ENCODE measurements at regions not wholly inside any gene's neighbourhood (a gene's known extent, or its start where the extent isn't known, plus 50 kb on each side); places are given as distances from the start of the nearest gene placed in this dataset.

DNA sequence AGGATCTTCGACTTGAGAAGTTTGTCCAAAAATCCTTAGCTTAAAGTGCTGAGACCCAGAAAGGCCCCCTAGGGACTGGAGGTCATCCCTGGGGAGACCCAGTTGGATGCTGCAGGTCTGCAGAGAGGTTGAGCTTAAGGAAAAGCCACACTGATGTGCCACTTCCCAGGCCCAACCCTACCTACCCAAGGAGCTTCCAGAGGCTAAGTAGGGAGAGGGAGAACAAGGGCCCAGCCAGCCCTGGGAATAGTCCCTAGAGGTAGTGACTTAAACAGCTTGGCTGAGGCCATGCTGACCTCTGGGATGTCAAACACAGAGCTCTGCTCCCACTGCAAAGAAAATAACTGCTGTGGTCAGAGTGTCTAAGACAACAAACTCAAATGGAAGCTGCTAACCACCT, 693.7 kb downstream of the MATN1 start:
- H3K9me3 ChIP-seq (ENCODE audit: control insufficient read depth in 2 of 2, insufficient read depth in 1 of 2, low read depth in 1 of 2, low read length in 1 of 2), result peaks cover 0 to 2% of the 10 kb centered on the region in 2 donors
- H3K36me3 ChIP-seq (ENCODE audit: control insufficient read depth in 2 of 2, insufficient read depth in 2 of 2, low read length in 1 of 2), result no peaks in the 10 kb centered on the region
- 44 to 48% methylated on average over 1 of the region's 1 CpG for WGBS, 2 donors
- H3K27me3 ChIP-seq (ENCODE audit: control insufficient read depth in 1 of 2, insufficient read depth in 2 of 2, low read length in 2 of 2), result no peaks in the 10 kb centered on the region
- H3K4me1 ChIP-seq (ENCODE audit: control insufficient read depth in 2 of 2, insufficient read depth in 2 of 2, low read length in 1 of 2), result peaks cover 0 to 2% of the 10 kb centered on the region in 2 donors
- no peak overlapping the region for H3K27ac ChIP-seq (ENCODE audit: low read depth in 2 of 2, low read length in 1 of 2)
- H3K4me3 ChIP-seq (ENCODE audit: low read depth in 1 of 2, low read length in 2 of 2), result no peak overlapping the region

DNA sequence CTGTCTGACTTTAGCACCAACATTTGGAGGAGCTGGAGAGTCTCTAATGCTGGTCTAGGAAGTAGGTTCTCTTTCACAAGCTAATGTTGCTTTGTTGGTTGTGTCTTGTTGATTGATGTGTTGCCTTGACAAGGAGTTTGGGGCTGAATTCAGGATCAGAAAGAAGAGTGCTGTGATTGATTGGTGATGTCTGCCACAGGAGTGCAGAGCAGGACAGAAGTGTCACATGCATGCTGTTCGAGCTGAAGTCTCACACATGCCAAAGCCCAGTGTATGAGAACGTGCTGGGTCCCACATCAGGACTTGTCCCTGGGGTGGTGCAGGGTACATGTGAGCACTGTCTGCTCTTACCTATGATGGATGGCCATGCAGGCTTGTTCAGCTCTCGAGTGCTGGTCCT, 694.4 kb downstream of the MATN1 start:
- H3K27ac ChIP-seq (ENCODE audit: low read depth in 2 of 2, low read length in 1 of 2), result no peak overlapping the region
- H3K36me3 ChIP-seq (ENCODE audit: control insufficient read depth in 2 of 2, insufficient read depth in 2 of 2, low read length in 1 of 2), result no peaks in the 10 kb centered on the region
- no peaks in the 10 kb centered on the region for H3K4me1 ChIP-seq (ENCODE audit: control insufficient read depth in 2 of 2, insufficient read depth in 2 of 2, low read length in 1 of 2)
- no peaks in the 10 kb centered on the region for H3K27me3 ChIP-seq (ENCODE audit: control insufficient read depth in 1 of 2, insufficient read depth in 2 of 2, low read length in 2 of 2)
- WGBS, 2 donors, result 40 to 42% methylated on average over 3 of the region's 3 CpGs
- peaks cover 0 to 2% of the 10 kb centered on the region in 2 donors for H3K9me3 ChIP-seq (ENCODE audit: control insufficient read depth in 2 of 2, insufficient read depth in 1 of 2, low read depth in 1 of 2, low read length in 1 of 2)
- H3K4me3 ChIP-seq (ENCODE audit: low read depth in 1 of 2, low read length in 2 of 2), result no peak overlapping the region

GRCh38 chr1:30028283-30028682, 695.1 kb downstream of the MATN1 start:
- Histone ChIP-seq H3K4me1 (ENCODE audit: control insufficient read depth in 2 of 2, insufficient read depth in 2 of 2, low read length in 1 of 2) (no peaks in the 10 kb centered on the region), H3K36me3 (ENCODE audit: control insufficient read depth in 2 of 2, insufficient read depth in 2 of 2, low read length in 1 of 2) (no peaks in the 10 kb centered on the region), H3K27ac (ENCODE audit: low read depth in 2 of 2, low read length in 1 of 2) (no peak overlapping the region), H3K4me3 (ENCODE audit: low read depth in 1 of 2, low read length in 2 of 2) (no peak overlapping the region), H3K9me3 (ENCODE audit: control insufficient read depth in 2 of 2, insufficient read depth in 1 of 2, low read depth in 1 of 2, low read length in 1 of 2) (peaks cover 0 to 2% of the 10 kb centered on the region in 2 donors), H3K27me3 (ENCODE audit: control insufficient read depth in 1 of 2, insufficient read depth in 2 of 2, low read length in 2 of 2) (no peaks in the 10 kb centered on the region)
- WGBS, 2 donors, result 77 to 83% methylated on average over 2 of the region's 2 CpGs

GRCh38 chr1:30027247-30027646, 696.1 kb downstream of the MATN1 start:
- Histone ChIP-seq H3K4me1 (ENCODE audit: control insufficient read depth in 2 of 2, insufficient read depth in 2 of 2, low read length in 1 of 2) (no peaks in the 10 kb centered on the region), H3K27ac (ENCODE audit: low read depth in 2 of 2, low read length in 1 of 2) (no peak overlapping the region), H3K27me3 (ENCODE audit: control insufficient read depth in 1 of 2, insufficient read depth in 2 of 2, low read length in 2 of 2) (no peaks in the 10 kb centered on the region), H3K4me3 (ENCODE audit: low read depth in 1 of 2, low read length in 2 of 2) (no peak overlapping the region), H3K9me3 (ENCODE audit: control insufficient read depth in 2 of 2, insufficient read depth in 1 of 2, low read depth in 1 of 2, low read length in 1 of 2) (peaks cover 0 to 1% of the 10 kb centered on the region in 2 donors), H3K36me3 (ENCODE audit: control insufficient read depth in 2 of 2, insufficient read depth in 2 of 2, low read length in 1 of 2) (no peaks in the 10 kb centered on the region)
- 78 to 81% methylated on average over 2 of the region's 2 CpGs for WGBS, 2 donors

DNA sequence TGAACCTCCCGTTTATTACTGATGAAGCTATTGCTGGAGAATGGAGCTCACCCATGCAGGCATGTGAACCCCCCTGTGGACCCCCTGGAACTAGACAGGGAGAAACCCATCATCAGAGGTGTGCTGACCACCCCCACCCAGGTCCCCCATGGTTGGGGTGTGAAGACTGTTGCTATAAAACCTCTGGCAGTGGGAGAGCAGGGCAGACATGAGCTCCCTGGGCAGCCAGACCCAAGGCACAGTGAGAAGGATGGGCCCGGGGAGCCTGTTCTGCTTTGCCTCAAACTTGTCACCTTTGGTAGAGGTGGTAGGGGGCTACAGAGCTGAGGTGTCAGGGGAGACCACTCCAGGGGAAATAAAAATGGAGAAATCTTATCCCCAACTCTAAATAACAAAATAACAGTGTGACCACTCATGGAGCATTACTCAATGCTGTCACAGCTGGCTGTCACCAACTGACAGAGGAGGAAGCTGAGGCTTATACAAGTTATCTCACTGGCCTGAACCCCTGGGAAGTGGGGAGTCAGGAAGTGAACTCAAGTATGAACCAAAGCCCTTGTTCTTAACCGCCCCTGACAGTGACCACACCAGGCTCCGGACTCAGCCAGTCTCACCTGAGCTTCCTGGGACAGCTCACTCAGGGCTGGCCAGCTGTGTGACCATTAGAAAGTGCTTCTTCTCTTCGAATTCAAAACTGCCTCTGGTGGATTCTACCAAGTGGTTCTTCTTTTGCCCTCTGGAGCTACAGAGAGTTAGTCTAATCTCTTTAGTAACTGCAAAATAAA, 698.8 kb downstream of the MATN1 start:
- H3K27me3 ChIP-seq (ENCODE audit: control insufficient read depth in 1 of 2, insufficient read depth in 2 of 2, low read length in 2 of 2), result no peaks in the 10 kb centered on the region
- H3K27ac ChIP-seq (ENCODE audit: low read depth in 2 of 2, low read length in 1 of 2), result no peak overlapping the region
- H3K4me3 ChIP-seq (ENCODE audit: low read depth in 1 of 2, low read length in 2 of 2), result no peak overlapping the region
- 70 to 71% methylated on average over 5 of the region's 5 CpGs for WGBS, 2 donors
- no peaks in the 10 kb centered on the region for H3K4me1 ChIP-seq (ENCODE audit: control insufficient read depth in 2 of 2, insufficient read depth in 2 of 2, low read length in 1 of 2)
- no peaks in the 10 kb centered on the region for H3K36me3 ChIP-seq (ENCODE audit: control insufficient read depth in 2 of 2, insufficient read depth in 2 of 2, low read length in 1 of 2)
- no peaks in the 10 kb centered on the region for H3K9me3 ChIP-seq (ENCODE audit: control insufficient read depth in 2 of 2, insufficient read depth in 1 of 2, low read depth in 1 of 2, low read length in 1 of 2)

GRCh38 chr1:30023339-30024022, 699.9 kb downstream of the MATN1 start:
- 78 to 93% methylated on average over 2 of the region's 2 CpGs for WGBS, 2 donors

GRCh38 chr1:30014031-30014430, 709.4 kb downstream of the MATN1 start:
- Histone ChIP-seq H3K27me3 (ENCODE audit: control insufficient read depth in 1 of 2, insufficient read depth in 2 of 2, low read length in 2 of 2) (peaks cover 0 to 2% of the 10 kb centered on the region in 2 donors), H3K4me1 (ENCODE audit: control insufficient read depth in 2 of 2, insufficient read depth in 2 of 2, low read length in 1 of 2) (no peaks in the 10 kb centered on the region), H3K4me3 (ENCODE audit: low read depth in 1 of 2, low read length in 2 of 2) (no peak overlapping the region), H3K27ac (ENCODE audit: low read depth in 2 of 2, low read length in 1 of 2) (no peak overlapping the region), H3K36me3 (ENCODE audit: control insufficient read depth in 2 of 2, insufficient read depth in 2 of 2, low read length in 1 of 2) (no peaks in the 10 kb centered on the region), H3K9me3 (ENCODE audit: control insufficient read depth in 2 of 2, insufficient read depth in 1 of 2, low read depth in 1 of 2, low read length in 1 of 2) (peaks cover 0 to 3% of the 10 kb centered on the region in 2 donors)
- WGBS, 2 donors, result 56 to 60% methylated on average over 2 of the region's 2 CpGs

More at GRCh38 chr1:30023339-30024022, 699.9 kb downstream of the MATN1 start:
- H3K4me3 ChIP-seq (ENCODE audit: low read depth in 1 of 2, low read length in 2 of 2), result no peak overlapping the region
- H3K4me1 ChIP-seq (ENCODE audit: control insufficient read depth in 2 of 2, insufficient read depth in 2 of 2, low read length in 1 of 2), result no peaks in the 10 kb centered on the region
- no peaks in the 10 kb centered on the region for H3K36me3 ChIP-seq (ENCODE audit: control insufficient read depth in 2 of 2, insufficient read depth in 2 of 2, low read length in 1 of 2)
- H3K27ac ChIP-seq (ENCODE audit: low read depth in 2 of 2, low read length in 1 of 2), result no peak overlapping the region
- H3K9me3 ChIP-seq (ENCODE audit: control insufficient read depth in 2 of 2, insufficient read depth in 1 of 2, low read depth in 1 of 2, low read length in 1 of 2), result peaks cover 0 to 2% of the 10 kb centered on the region in 2 donors
- peaks cover 0 to 2% of the 10 kb centered on the region in 2 donors for H3K27me3 ChIP-seq (ENCODE audit: control insufficient read depth in 1 of 2, insufficient read depth in 2 of 2, low read length in 2 of 2)

GRCh38 chr1:30012455-30013440, 710.6 kb downstream of the MATN1 start:
- 38 to 52% methylated on average over 7 of the region's 7 CpGs for WGBS, 2 donors
- Histone ChIP-seq H3K4me1 (ENCODE audit: control insufficient read depth in 2 of 2, insufficient read depth in 2 of 2, low read length in 1 of 2) (no peaks in the 10 kb centered on the region), H3K27me3 (ENCODE audit: control insufficient read depth in 1 of 2, insufficient read depth in 2 of 2, low read length in 2 of 2) (no peaks in the 10 kb centered on the region), H3K4me3 (ENCODE audit: low read depth in 1 of 2, low read length in 2 of 2) (no peak overlapping the region), H3K9me3 (ENCODE audit: control insufficient read depth in 2 of 2, insufficient read depth in 1 of 2, low read depth in 1 of 2, low read length in 1 of 2) (no peaks in the 10 kb centered on the region), H3K36me3 (ENCODE audit: control insufficient read depth in 2 of 2, insufficient read depth in 2 of 2, low read length in 1 of 2) (no peaks in the 10 kb centered on the region), H3K27ac (ENCODE audit: low read depth in 2 of 2, low read length in 1 of 2) (no peak overlapping the region)

- H3K4me3 ChIP-seq (ENCODE audit: low read depth in 1 of 2, low read length in 2 of 2), result no peak overlapping the region
- no peaks in the 10 kb centered on the region for H3K27me3 ChIP-seq (ENCODE audit: control insufficient read depth in 1 of 2, insufficient read depth in 2 of 2, low read length in 2 of 2)
- 64 to 65% methylated on average over 6 of the region's 6 CpGs for WGBS, 2 donors
- H3K27ac ChIP-seq (ENCODE audit: low read depth in 2 of 2, low read length in 1 of 2), result no peak overlapping the region
- H3K4me1 ChIP-seq (ENCODE audit: control insufficient read depth in 2 of 2, insufficient read depth in 2 of 2, low read length in 1 of 2), result no peaks in the 10 kb centered on the region
- H3K9me3 ChIP-seq (ENCODE audit: control insufficient read depth in 2 of 2, insufficient read depth in 1 of 2, low read depth in 1 of 2, low read length in 1 of 2), result no peaks in the 10 kb centered on the region
- no peaks in the 10 kb centered on the region for H3K36me3 ChIP-seq (ENCODE audit: control insufficient read depth in 2 of 2, insufficient read depth in 2 of 2, low read length in 1 of 2)
These were observed 711.4 kb downstream of the MATN1 start for GRCh38 chr1:30011970-30012369.

Data from esophagus (tissue), 2 donors.